Mucosa of rectum (tissue), 2 donors: ENCODE measurements at regions not wholly inside any gene's neighbourhood (a gene's known extent, or its start where the extent isn't known, plus 50 kb on each side); places are given as distances from the start of the nearest gene placed in this dataset.

Source experiments
- H3K27ac ChIP-seq, 2 donors: one replicate each; pipeline ENCODE4 v1.7.0; 2013; ENCODE audit warnings: inconsistent platforms in 2 of 2, low read depth in 2 of 2, low read length in 2 of 2
- H3K27me3 ChIP-seq, 2 donors: one replicate each; pipeline ENCODE4 v1.7.0; 2013; ENCODE audit warnings: low read length in 2 of 2; ENCODE audit not compliant: control insufficient read depth in 2 of 2, insufficient read depth in 2 of 2
- H3K36me3 ChIP-seq, 2 donors: one replicate each; pipeline ENCODE4 v1.7.0; 2013; ENCODE audit warnings: low read length in 2 of 2; ENCODE audit not compliant: control insufficient read depth in 2 of 2, insufficient read depth in 2 of 2
- H3K4me1 ChIP-seq, 2 donors: one replicate each; pipeline ENCODE4 v1.7.0; 2013; ENCODE audit warnings: low read length in 2 of 2, mild to moderate bottlenecking in 1 of 2; ENCODE audit not compliant: control insufficient read depth in 2 of 2, insufficient read depth in 2 of 2
- H3K4me3 ChIP-seq, 2 donors: one replicate each; pipeline ENCODE4 v1.7.0; 2013; ENCODE audit warnings: low read length in 2 of 2
- H3K9ac ChIP-seq, 2 donors: one replicate each; pipeline ENCODE4 v1.7.0; 2013; ENCODE audit warnings: low read length in 2 of 2, low read depth in 1 of 2, mild to moderate bottlenecking in 1 of 2
- H3K9me3 ChIP-seq, 2 donors: one replicate each; pipeline ENCODE4 v1.7.0; 2013; ENCODE audit warnings: low read length in 2 of 2; ENCODE audit not compliant: control insufficient read depth in 2 of 2
- donor health status: healthy.
- donor health status: Normal muscosa, but diverticular disease.

DNA sequence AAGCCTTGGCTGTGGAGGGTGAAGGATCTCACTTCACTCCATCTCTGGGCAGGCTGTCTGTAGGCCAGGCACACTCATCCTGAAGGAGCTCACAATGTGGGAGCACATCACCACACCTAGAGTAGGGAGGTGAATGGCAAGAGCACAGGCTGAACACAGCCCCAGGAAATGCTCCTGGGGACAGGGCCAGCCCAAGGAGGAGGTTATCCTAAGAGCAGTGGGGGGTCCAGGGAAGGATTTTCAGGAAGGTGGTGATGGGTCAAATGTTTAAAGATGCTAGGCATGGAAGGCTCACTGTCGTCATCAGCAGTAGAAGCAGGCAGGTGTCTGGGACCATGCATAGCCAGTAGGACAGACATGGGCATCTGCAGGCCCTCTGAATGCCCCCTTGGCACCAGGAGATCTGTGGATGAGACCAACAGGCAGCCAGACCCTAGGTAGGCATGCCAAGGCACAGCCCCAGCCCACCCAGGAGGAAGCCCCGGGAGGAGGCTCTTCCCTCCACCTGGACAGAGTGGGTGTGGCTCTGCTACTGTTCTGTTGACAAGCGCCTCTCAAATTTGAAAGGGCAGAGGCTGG is 91.7 kb upstream of the RAB6C start:
- Histone ChIP-seq H3K9ac (no peak overlapping the region), H3K36me3 (no peaks in the 10 kb centered on the region), H3K9me3 (no peaks in the 10 kb centered on the region), H3K27ac (no peak overlapping the region), H3K27me3 (peaks cover 2 to 5% of the 10 kb centered on the region in 2 donors), H3K4me3 (no peak overlapping the region), H3K4me1 (no peaks in the 10 kb centered on the region)

DNA sequence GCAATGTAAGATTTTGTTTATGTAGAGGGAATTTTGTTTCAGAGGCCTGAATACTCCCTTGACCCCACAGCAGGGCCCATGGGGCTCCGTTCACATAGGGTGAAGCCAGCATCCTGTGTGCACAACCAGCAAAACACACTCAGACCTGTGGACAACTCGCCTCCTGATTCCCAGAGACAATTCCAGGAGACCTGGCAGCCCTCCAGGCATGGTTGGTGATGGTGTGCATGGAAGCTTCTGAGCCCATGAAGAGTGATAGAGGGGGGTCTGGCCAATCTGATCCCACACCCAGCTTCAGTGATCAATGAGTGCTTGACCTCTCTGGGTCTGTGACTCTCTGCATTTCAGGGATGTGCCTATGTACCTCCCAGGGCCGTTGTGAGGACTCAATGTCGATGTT is 91.0 kb upstream of the RAB6C start:
- Histone ChIP-seq H3K27ac (no peak overlapping the region), H3K9ac (no peak overlapping the region), H3K9me3 (no peaks in the 10 kb centered on the region), H3K4me3 (no peak overlapping the region), H3K36me3 (no peaks in the 10 kb centered on the region), H3K27me3 (peaks cover 2 to 4% of the 10 kb centered on the region in 2 donors), H3K4me1 (no peaks in the 10 kb centered on the region)

DNA sequence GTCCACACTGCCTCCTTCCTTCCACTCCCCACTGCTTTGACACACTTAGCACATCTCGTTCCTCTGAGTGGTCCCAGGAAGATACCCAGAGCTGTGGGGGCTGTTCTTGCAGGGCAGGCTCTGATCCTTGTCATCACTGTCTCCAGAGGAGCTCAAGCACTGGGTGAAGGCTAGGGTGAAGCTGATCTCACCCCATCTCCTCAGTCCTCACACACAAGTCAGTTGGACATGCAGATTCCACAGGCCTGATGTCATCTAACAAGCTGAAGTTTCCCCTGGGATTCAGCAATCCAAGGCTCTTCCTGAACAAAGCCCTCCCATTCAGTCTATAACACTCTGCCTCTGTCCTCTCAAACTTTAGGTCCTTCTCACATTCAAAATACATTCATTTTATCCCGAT is 90.6 kb upstream of the RAB6C start:
- Histone ChIP-seq H3K9me3 (no peaks in the 10 kb centered on the region), H3K27ac (no peak overlapping the region), H3K9ac (no peak overlapping the region), H3K36me3 (no peaks in the 10 kb centered on the region), H3K4me3 (no peak overlapping the region), H3K4me1 (no peaks in the 10 kb centered on the region), H3K27me3 (peaks cover 2 to 4% of the 10 kb centered on the region in 2 donors)

DNA sequence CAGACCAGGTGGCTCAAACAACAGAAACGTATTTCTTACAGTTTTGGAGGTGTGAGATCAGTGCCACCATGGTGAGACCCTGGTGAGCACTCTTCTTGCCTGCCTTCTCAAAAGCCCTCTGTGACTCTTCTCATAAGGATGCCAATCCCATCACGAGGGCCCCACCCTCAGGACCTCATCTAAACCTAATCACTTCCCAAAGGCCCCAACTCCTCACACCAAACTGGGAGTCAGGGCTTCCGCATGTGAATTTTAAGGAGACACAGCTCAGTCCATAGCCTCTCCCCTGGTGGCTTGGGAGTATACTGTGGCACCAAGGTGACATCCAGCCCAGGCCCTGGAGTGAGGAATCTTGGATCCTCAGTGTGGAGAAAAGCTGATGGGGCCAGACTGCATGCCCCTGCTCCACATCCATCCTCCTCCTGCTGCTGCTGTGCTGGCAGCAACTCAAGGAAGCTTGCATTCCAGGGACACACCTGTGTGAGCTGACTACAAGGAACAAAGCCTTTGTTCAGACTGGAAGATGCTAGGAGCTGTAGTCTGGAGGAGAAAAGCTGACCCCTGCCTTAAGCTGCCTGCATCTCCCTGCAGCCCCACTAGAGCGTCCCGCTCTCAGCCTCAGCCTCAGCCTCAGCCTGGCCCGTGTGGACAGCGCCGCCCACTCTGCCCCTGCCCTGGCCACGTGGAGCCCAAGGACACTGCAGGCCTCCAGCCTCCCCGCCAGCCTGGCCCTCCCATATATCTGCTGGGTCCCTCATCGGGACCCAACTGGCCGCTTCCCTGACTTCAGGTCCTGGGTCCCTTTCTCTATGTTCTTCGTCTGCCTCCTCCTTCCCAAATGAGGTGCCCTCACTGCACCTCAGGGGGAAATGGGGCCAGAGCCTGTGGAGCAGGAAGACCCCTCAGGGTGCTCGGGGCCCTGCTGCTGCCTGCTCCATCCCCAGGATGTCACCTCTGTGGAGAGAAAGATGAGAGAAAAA is 87.8 kb upstream of the RAB6C start:
- no peak overlapping the region for H3K9ac ChIP-seq
- H3K27me3 ChIP-seq: peaks cover 0 to 4% of the 10 kb centered on the region in 2 donors
- no peak overlapping the region for H3K27ac ChIP-seq
- H3K9me3 ChIP-seq: no peaks in the 10 kb centered on the region
- H3K36me3 ChIP-seq: no peaks in the 10 kb centered on the region
- H3K4me1 ChIP-seq: no peaks in the 10 kb centered on the region
- H3K4me3 ChIP-seq: no peak overlapping the region

DNA sequence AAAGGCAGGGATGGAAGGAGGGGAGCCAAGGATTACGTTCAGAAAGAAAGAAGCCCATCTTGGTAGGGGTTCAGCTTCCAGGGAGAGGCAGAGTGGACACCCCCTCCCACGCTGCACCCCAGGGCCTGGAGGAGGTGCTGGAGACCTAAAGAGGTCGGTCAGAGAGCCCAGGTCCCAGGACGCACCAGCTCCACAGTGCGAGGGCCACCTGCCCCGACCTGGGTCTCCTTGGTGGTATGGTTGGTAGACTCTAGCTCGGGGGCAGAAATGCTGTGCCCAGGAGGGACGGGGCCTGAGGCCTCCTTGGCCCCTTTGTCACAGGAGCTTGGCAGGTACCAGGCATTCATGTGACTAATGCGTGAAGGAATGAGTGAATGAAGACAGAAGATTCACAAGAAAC is 87.1 kb upstream of the RAB6C start:
- Histone ChIP-seq H3K27me3 (peaks cover 0 to 4% of the 10 kb centered on the region in 2 donors), H3K4me3 (no peak overlapping the region), H3K9me3 (no peaks in the 10 kb centered on the region), H3K36me3 (no peaks in the 10 kb centered on the region), H3K9ac (no peak overlapping the region), H3K27ac (no peak overlapping the region), H3K4me1 (no peaks in the 10 kb centered on the region)

DNA sequence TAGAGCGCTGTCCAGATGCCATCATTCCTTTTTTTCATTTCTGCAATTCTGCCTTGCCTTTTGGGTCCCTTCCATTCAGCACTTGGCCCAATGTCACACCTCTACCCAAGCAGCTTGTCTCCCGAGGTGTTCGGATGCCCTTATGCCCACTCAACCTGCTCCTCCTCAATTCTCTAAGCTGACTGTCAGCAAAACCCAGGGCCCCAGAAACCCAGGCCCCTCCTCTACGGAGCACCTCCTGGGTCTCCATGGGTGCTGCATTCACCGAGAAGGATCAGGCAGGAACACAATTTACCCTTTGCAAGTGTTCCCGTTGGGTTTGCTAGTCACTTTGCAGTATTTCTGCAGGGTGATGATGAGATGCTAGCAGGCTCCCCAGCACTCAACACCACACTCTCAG is 86.7 kb upstream of the RAB6C start:
- Histone ChIP-seq H3K27me3 (peaks cover 0 to 4% of the 10 kb centered on the region in 2 donors), H3K36me3 (no peaks in the 10 kb centered on the region), H3K9me3 (no peaks in the 10 kb centered on the region), H3K27ac (no peak overlapping the region), H3K4me1 (no peaks in the 10 kb centered on the region), H3K9ac (no peak overlapping the region), H3K4me3 (no peak overlapping the region)

DNA sequence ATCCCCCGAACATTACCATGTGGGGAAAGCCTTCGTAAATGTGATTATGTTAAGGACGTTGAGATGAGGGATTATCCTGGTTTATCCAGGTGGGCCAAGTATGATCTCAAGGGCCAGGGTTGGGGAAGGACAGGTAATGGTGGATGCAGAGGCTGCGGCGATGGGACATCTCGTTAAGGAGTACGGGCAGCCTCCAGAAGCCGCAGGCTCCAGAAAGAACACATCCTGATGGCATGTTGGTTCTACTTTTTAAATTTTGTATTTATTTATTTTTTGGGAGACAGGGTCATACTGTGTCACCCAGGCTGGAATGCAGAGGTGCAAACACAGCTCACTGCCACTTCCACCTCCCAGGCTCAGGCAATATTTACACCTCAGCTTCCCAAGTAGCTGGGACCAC is 86.2 kb upstream of the RAB6C start:
- no peaks in the 10 kb centered on the region for H3K4me1 ChIP-seq
- H3K27ac ChIP-seq: no peak overlapping the region
- no peaks in the 10 kb centered on the region for H3K36me3 ChIP-seq
- H3K9me3 ChIP-seq: no peaks in the 10 kb centered on the region
- H3K9ac ChIP-seq: no peak overlapping the region
- H3K4me3 ChIP-seq: no peak overlapping the region
- H3K27me3 ChIP-seq: peaks cover 0 to 4% of the 10 kb centered on the region in 2 donors

DNA sequence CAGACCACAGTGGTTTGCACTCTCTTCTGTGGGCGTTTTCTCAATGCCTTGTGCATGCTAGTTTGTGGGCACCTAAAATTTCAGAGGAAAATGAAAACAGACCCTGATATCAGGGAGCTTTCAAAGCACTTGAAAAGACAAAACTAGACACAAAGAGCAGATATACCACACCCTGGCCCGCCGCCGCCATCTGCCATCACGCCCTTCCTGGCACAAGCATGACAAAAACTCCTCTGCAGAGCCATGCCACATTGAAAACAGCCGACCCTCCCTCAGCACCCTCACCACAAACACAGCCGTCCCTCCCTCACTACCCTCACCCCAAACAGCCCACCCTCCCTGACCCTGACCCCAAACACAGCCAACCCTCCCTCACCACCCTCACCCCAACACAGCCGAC is 84.8 kb upstream of the RAB6C start:
- no peak overlapping the region for H3K27ac ChIP-seq
- no peaks in the 10 kb centered on the region for H3K27me3 ChIP-seq
- no peaks in the 10 kb centered on the region for H3K4me1 ChIP-seq
- H3K9me3 ChIP-seq: no peaks in the 10 kb centered on the region
- no peak overlapping the region for H3K9ac ChIP-seq
- no peaks in the 10 kb centered on the region for H3K36me3 ChIP-seq
- no peak overlapping the region for H3K4me3 ChIP-seq

DNA sequence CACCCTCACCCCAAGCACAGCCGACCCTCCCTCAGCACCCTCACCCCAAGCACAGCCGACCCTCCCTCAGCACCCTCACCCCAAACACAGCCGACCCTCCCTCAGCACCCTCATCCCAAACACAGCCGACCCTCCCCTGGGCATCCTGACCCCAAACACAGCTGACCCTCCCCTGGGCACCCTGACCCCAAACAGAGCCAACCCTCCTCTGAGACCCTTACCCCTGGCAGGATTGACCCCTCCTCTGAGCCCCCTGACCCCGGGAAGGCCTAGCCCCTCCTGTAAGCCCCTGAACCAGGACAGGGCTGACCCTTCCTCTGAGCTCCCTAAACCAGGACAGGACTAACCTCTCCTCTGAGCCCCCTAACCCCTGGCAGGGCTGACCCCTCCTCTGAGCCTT is 84.4 kb upstream of the RAB6C start:
- Histone ChIP-seq H3K4me3 (no peak overlapping the region), H3K36me3 (no peaks in the 10 kb centered on the region), H3K9me3 (no peaks in the 10 kb centered on the region), H3K27ac (no peak overlapping the region), H3K27me3 (no peaks in the 10 kb centered on the region), H3K9ac (no peak overlapping the region), H3K4me1 (no peaks in the 10 kb centered on the region)

DNA sequence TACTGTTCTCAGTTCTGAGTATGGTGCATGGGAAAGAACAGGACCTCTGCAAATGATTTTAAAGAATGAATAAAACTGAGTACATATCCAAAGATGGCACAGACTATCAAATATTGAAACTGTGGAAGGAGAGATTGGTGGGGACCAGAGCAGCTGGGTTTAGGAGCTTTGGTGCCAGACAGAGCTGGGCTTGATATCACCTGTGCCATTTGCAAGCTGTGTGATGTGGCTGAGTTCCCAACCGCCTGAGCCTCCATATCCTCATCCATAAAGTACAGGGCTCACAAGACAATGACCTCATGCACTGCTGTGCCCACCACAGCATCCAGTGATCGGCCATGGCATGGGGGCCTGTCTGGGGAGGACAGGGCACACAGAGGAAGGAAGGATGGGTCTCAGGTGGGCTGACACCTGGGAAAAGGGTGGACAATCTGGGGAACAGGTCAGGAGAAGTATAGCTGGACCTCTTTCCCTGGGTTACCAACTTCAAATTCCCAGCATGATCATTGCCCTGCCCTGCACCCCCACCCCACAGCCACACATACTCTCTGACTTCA is 83.9 kb upstream of the RAB6C start:
- Histone ChIP-seq H3K9ac (no peak overlapping the region), H3K9me3 (no peaks in the 10 kb centered on the region), H3K4me1 (no peaks in the 10 kb centered on the region), H3K27ac (no peak overlapping the region), H3K4me3 (no peak overlapping the region), H3K27me3 (no peaks in the 10 kb centered on the region), H3K36me3 (no peaks in the 10 kb centered on the region)
